OCI-LY1 (cell line): ENCODE measurements at regions not wholly inside any gene's neighbourhood (a gene's known extent, or its start where the extent isn't known, plus 50 kb on each side); places are given as distances from the start of the nearest gene placed in this dataset.

Experiments used
- CTCF ChIP-seq: fragments of 200-600 bp; sonication (generic), shearing (Covaris generic); IDR thresholded peaks from 2 replicates; pipeline ENCODE4 v1.5.1; 2017; ENCODE audit warnings: mild to moderate bottlenecking, antibody characterized with exemption, low read length, moderate library complexity, mixed read lengths
- EZH2 ChIP-seq: fragments of 200-600 bp; sonication (generic), shearing (Covaris generic); IDR thresholded peaks from 2 replicates; pipeline ENCODE4 v1.8.0; 2017; ENCODE audit warnings: borderline replicate concordance, mixed run types, mild to moderate bottlenecking, antibody characterized with exemption, low read length, moderate library complexity, mixed read lengths

- TF ChIP-seq CTCF (no peak), EZH2 (no peak)
These were observed 83.4 kb upstream of the DMRT1 start for GRCh38 chr9:758146-758545.
